GM23248 (cell line): ENCODE measurements at regions not wholly inside any gene's neighbourhood (a gene's known extent, or its start where the extent isn't known, plus 50 kb on each side); places are given as distances from the start of the nearest gene placed in this dataset.

Experiments used
- EZH2 ChIP-seq: fragments of 200-600 bp; sonication (generic); IDR thresholded peaks from 2 replicates; pipeline ENCODE4 v1.6.1; 2018; ENCODE audit warnings: antibody characterized with exemption, mild to moderate bottlenecking; ENCODE audit not compliant: insufficient read depth, poor library complexity, severe bottlenecking
- EZH2phosphoT487 ChIP-seq: fragments of 200-600 bp; sonication (generic); IDR thresholded peaks from 2 replicates; pipeline ENCODE4 v1.6.1; 2018; ENCODE audit warnings: antibody characterized with exemption, moderate library complexity, mild to moderate bottlenecking, low read depth; ENCODE audit not compliant: insufficient read depth

DNA sequence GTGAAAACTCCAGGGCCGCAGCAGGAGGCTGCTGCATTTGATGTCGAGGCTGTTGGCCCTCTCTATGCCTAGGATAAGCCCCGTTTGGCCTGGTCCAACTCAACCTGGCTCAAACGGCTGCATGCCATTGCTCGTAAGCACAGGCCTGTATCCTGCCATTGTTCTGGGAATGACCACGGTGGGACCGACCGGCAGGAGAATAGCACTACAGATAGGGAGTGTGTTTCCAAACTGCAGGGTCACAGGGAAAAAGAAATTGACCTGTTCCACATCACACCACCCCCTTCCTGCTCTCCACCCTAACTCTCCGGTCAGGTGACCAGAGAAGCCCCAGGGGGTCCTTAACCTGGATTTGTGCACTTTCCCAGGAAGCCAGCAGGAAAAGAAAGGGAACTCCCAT is 278.7 kb upstream of the KLF4 start:
- TF ChIP-seq EZH2 (no peak), EZH2phosphoT487 (no peak)
